Chondrocyte (in vitro differentiated cells): ENCODE measurements at regions not wholly inside any gene's neighbourhood (a gene's known extent, or its start where the extent isn't known, plus 50 kb on each side); places are given as distances from the start of the nearest gene placed in this dataset.

ENCODE experiments used
- DNase-seq: peaks from one replicate; pipeline ENCODE4 v3.0.0; 2021; ENCODE audit warnings: mixed read lengths, low spot score
- H3K27ac Mint-ChIP-seq: one replicate; pipeline ENCODE4 v1.8.0; 2021; ENCODE audit warnings: mild to moderate bottlenecking, moderate library complexity, mixed read lengths; ENCODE audit not compliant: unreplicated experiment
- H3K27me3 Mint-ChIP-seq: 2 replicates; pipeline ENCODE4 v1.8.0; 2021; ENCODE audit warnings: low read depth, mixed read lengths
- H3K36me3 Mint-ChIP-seq: 2 replicates; pipeline ENCODE4 v1.8.0; 2021; ENCODE audit warnings: low read depth, mixed read lengths
- H3K4me1 Mint-ChIP-seq: 2 replicates; pipeline ENCODE4 v1.8.0; 2021; ENCODE audit warnings: low read depth, mild to moderate bottlenecking, mixed read lengths
- H3K4me3 Mint-ChIP-seq: one replicate; pipeline ENCODE4 v1.8.0; 2021; ENCODE audit warnings: mild to moderate bottlenecking, moderate library complexity, mixed read lengths; ENCODE audit not compliant: unreplicated experiment
- H3K9me3 Mint-ChIP-seq: 2 replicates; pipeline ENCODE4 v1.8.0; 2021; ENCODE audit warnings: low read depth, mixed read lengths
- TF ChIP-seq, protein P1 (sequence below): fragments of 200-600 bp; sonication (generic); IDR thresholded peaks from 2 replicates; pipeline ENCODE4 v1.5.0; 2021; ENCODE audit warnings: antibody characterized with exemption, mild to moderate bottlenecking, moderate library complexity

DNA sequence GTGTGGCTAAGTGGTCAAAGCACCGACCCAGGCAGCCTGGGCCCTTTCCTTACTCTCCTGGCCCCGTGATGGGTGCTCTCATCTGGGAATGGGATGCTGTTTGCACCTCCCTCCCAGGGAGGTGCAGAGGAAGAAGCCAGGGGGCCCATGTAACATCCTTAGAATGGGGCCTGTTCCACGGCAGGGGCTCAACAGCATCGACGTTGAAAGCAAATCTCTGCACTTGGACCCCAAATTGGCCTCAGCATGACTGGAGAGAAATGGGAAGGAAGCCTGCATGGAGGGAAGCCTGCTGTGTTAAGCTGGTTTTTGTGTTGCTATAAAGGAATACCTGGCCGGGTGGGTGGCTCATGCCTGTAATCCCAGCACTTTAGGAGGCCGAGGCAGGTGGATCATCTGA, 1288.4 kb downstream of the TBC1D22A start:
- TF ChIP-seq, protein P1, sequence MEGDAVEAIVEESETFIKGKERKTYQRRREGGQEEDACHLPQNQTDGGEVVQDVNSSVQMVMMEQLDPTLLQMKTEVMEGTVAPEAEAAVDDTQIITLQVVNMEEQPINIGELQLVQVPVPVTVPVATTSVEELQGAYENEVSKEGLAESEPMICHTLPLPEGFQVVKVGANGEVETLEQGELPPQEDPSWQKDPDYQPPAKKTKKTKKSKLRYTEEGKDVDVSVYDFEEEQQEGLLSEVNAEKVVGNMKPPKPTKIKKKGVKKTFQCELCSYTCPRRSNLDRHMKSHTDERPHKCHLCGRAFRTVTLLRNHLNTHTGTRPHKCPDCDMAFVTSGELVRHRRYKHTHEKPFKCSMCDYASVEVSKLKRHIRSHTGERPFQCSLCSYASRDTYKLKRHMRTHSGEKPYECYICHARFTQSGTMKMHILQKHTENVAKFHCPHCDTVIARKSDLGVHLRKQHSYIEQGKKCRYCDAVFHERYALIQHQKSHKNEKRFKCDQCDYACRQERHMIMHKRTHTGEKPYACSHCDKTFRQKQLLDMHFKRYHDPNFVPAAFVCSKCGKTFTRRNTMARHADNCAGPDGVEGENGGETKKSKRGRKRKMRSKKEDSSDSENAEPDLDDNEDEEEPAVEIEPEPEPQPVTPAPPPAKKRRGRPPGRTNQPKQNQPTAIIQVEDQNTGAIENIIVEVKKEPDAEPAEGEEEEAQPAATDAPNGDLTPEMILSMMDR, result no peak
- peaks cover 8% of the 10 kb centered on the region for H3K27me3 Mint-ChIP-seq
- no peaks in the 10 kb centered on the region for H3K4me1 Mint-ChIP-seq
- DNase-seq, result no peak
- H3K36me3 Mint-ChIP-seq, result no peaks in the 10 kb centered on the region
- H3K27ac Mint-ChIP-seq, result no peak overlapping the region
- no peaks in the 10 kb centered on the region for H3K9me3 Mint-ChIP-seq
- H3K4me3 Mint-ChIP-seq, result no peak overlapping the region

GRCh38 chr22:48049116-48049515, 1286.7 kb downstream of the TBC1D22A start:
- H3K27me3 Mint-ChIP-seq, result peaks cover 8% of the 10 kb centered on the region
- no peaks in the 10 kb centered on the region for H3K9me3 Mint-ChIP-seq
- H3K27ac Mint-ChIP-seq, result no peak overlapping the region
- H3K4me1 Mint-ChIP-seq, result no peaks in the 10 kb centered on the region
- no peak overlapping the region for H3K4me3 Mint-ChIP-seq
- TF ChIP-seq, protein P1, result no peak
- DNase-seq, result no peak
- H3K36me3 Mint-ChIP-seq, result no peaks in the 10 kb centered on the region

GRCh38 chr22:48047722-48048500, 1285.5 kb downstream of the TBC1D22A start:
- Mint-ChIP-seq H3K4me1 (no peaks in the 10 kb centered on the region), H3K4me3 (no peak overlapping the region), H3K9me3 (no peaks in the 10 kb centered on the region), H3K36me3 (no peaks in the 10 kb centered on the region), H3K27ac (no peak overlapping the region), H3K27me3 (peaks cover 5% of the 10 kb centered on the region)
- DNase-seq, result no peak
- TF ChIP-seq, protein P1, result no peak

GRCh38 chr22:48045369-48045768, 1282.9 kb downstream of the TBC1D22A start:
- TF ChIP-seq, protein P1, result no peak
- no peak overlapping the region for H3K4me3 Mint-ChIP-seq
- peaks cover 5% of the 10 kb centered on the region for H3K27me3 Mint-ChIP-seq
- no peaks in the 10 kb centered on the region for H3K4me1 Mint-ChIP-seq
- no peaks in the 10 kb centered on the region for H3K9me3 Mint-ChIP-seq
- H3K27ac Mint-ChIP-seq, result no peak overlapping the region
- no peak for DNase-seq
- no peaks in the 10 kb centered on the region for H3K36me3 Mint-ChIP-seq

- Mint-ChIP-seq H3K27ac (no peak overlapping the region), H3K27me3 (peaks cover 5% of the 10 kb centered on the region), H3K4me3 (no peak overlapping the region), H3K9me3 (peaks cover 3% of the 10 kb centered on the region), H3K36me3 (no peaks in the 10 kb centered on the region), H3K4me1 (no peaks in the 10 kb centered on the region)
- no peak for DNase-seq
- TF ChIP-seq, protein P1, result no peak
Measured at GRCh38 chr22:48044487-48045060, 1282.1 kb downstream of the TBC1D22A start.
